Caco-2 (cell line): ENCODE measurements at regions not wholly inside any gene's neighbourhood (a gene's known extent, or its start where the extent isn't known, plus 50 kb on each side); places are given as distances from the start of the nearest gene placed in this dataset.

Source experiments
- BruUV-seq: library from RNA; stranded (reverse); fragments of 400-500 nt; replicated peaks from 2 replicates; lab custom pipeline; 2021; lab: Mats Ljungman, UMichigan
- CTCF ChIA-PET: fragments of 300-600 bp; sonication (Branson Sonifier 250); formaldehyde crosslinking; loops from one replicate; lab custom pipeline; 2022; ENCODE audit warnings: antibody characterized with exemption; lab: Charles Lee
- POLR2A ChIA-PET: fragments of 300-600 bp; sonication (Branson Sonifier 250); formaldehyde crosslinking; loops from one replicate; lab custom pipeline; 2022; ENCODE audit warnings: antibody characterized with exemption; lab: Charles Lee
- DNase-seq, 2 experiments: peaks; one replicate each; pipeline versions ENCODE4 v3.0.0 to v3.0.0-alpha.2; 2020 to 2022
- H3K27me3 ChIP-seq: replicated peaks from 2 replicates; pipeline ENCODE4 v1.6.0; 2011; ENCODE audit warnings: low read length; ENCODE audit not compliant: control insufficient read depth, insufficient read depth
- H3K36me3 ChIP-seq: 2 replicates; pipeline ENCODE4 v1.5.1; 2011; ENCODE audit warnings: low read length; ENCODE audit not compliant: control insufficient read depth, insufficient read depth
- H3K4me1 ChIP-seq: fragments of 250-450 bp; sonication (Bioruptor Pico); 2 replicates; pipeline ENCODE4 v1.5.1; 2020; ENCODE audit warnings: mild to moderate bottlenecking
- H3K4me3 ChIP-seq: 2 replicates; pipeline ENCODE4 v1.5.1; 2011; ENCODE audit warnings: low read depth, mild to moderate bottlenecking, control low read depth, low read length
- H3K9me3 ChIP-seq: fragments of 250-450 bp; sonication (Bioruptor Pico); 2 replicates; pipeline ENCODE4 v1.5.1; 2020; ENCODE audit warnings: mild to moderate bottlenecking, moderate library complexity
- H3K27ac Mint-ChIP-seq: one replicate; pipeline ENCODE4 v1.8.0; 2022; ENCODE audit warnings: mixed read lengths; ENCODE audit not compliant: unreplicated experiment
- H3K27me3 Mint-ChIP-seq: one replicate; pipeline ENCODE4 v1.8.0; 2022; ENCODE audit warnings: mixed read lengths; ENCODE audit not compliant: insufficient read depth, unreplicated experiment
- H3K36me3 Mint-ChIP-seq: one replicate; pipeline ENCODE4 v1.8.0; 2022; ENCODE audit warnings: mild to moderate bottlenecking, mixed read lengths; ENCODE audit not compliant: insufficient read depth, unreplicated experiment
- H3K4me1 Mint-ChIP-seq: one replicate; pipeline ENCODE4 v1.8.0; 2022; ENCODE audit warnings: low read depth, mixed read lengths; ENCODE audit not compliant: unreplicated experiment
- H3K4me3 Mint-ChIP-seq: one replicate; pipeline ENCODE4 v1.8.0; 2022; ENCODE audit warnings: mild to moderate bottlenecking, moderate library complexity, mixed read lengths; ENCODE audit not compliant: unreplicated experiment
- H3K9me3 Mint-ChIP-seq: one replicate; pipeline ENCODE4 v1.8.0; 2022; ENCODE audit warnings: mixed read lengths; ENCODE audit not compliant: unreplicated experiment
- CTCF ChIP-seq, 2 experiments: fragments of 200-600 bp in 1 of 2; IDR thresholded peaks; 1 replicate in 1 of 2; 2 replicates in 1 of 2; pipeline versions ENCODE4 v1.5.1 to v1.8.0; 2011 to 2022; ENCODE audit warnings: antibody characterized with exemption in 1 of 2, control low read depth in 1 of 2, inconsistent platforms in 1 of 2, low read depth in 1 of 2, low read length in 1 of 2, mild to moderate bottlenecking in 1 of 2, moderate library complexity in 1 of 2; ENCODE audit not compliant: insufficient read depth in 1 of 2, severe bottlenecking in 1 of 2, unreplicated experiment in 1 of 2
- intact Hi-C: fragments of 100-400 bp; cut with micrococcal nuclease; formaldehyde crosslinking; loops from one replicate; pipeline ENCODE4 v1.10.0; 2022; ENCODE audit not compliant: unreplicated experiment

- Histone ChIP-seq H3K9me3 (no peaks in the 10 kb centered on the region), H3K36me3 (no peaks in the 10 kb centered on the region), H3K4me3 (no peak overlapping the region), H3K4me1 (no peaks in the 10 kb centered on the region), H3K27me3 (no peaks in the 10 kb centered on the region)
- intact Hi-C loops: no loop called here
- ChIA-PET CTCF (no interaction called here), POLR2A (no interaction called here)
- Mint-ChIP-seq H3K9me3 (no peaks in the 10 kb centered on the region), H3K4me1 (no peaks in the 10 kb centered on the region), H3K4me3 (no peak overlapping the region), H3K27ac (no peak overlapping the region), H3K27me3 (peaks cover 6% of the 10 kb centered on the region), H3K36me3 (peaks cover 5% of the 10 kb centered on the region)
- no peak for DNase-seq
- TF ChIP-seq CTCF (IDR thresholded peaks at IDR 0.05; ENCODE audit: insufficient read depth in 1 of 2, low read depth in 1 of 2, low read length in 1 of 2, severe bottlenecking in 1 of 2, unreplicated experiment in 1 of 2): no peak
- no TSS peak for BruUV-seq
Measured at GRCh38 chr10:130967784-130968183, 343.7 kb downstream of the TCERG1L start.

- Histone ChIP-seq H3K36me3 (no peaks in the 10 kb centered on the region), H3K27me3 (no peaks in the 10 kb centered on the region), H3K9me3 (no peaks in the 10 kb centered on the region), H3K4me1 (no peaks in the 10 kb centered on the region), H3K4me3 (no peak overlapping the region)
- ChIA-PET POLR2A (no interaction called here), CTCF (no interaction called here)
- Mint-ChIP-seq H3K27me3 (peaks cover 6% of the 10 kb centered on the region), H3K27ac (no peak overlapping the region), H3K9me3 (no peaks in the 10 kb centered on the region), H3K4me3 (no peak overlapping the region), H3K36me3 (peaks cover 5% of the 10 kb centered on the region), H3K4me1 (no peaks in the 10 kb centered on the region)
- no peak for TF ChIP-seq CTCF (IDR thresholded peaks at IDR 0.05; ENCODE audit: insufficient read depth in 1 of 2, low read depth in 1 of 2, low read length in 1 of 2, severe bottlenecking in 1 of 2, unreplicated experiment in 1 of 2)
- intact Hi-C loops: no loop called here
- no peak for DNase-seq
- BruUV-seq: no TSS peak
Measured at GRCh38 chr10:130968511-130968910, 343.0 kb downstream of the TCERG1L start.

GRCh38 chr10:130968964-130969363 lies 342.6 kb downstream of the TCERG1L start:
- no peak for TF ChIP-seq CTCF (IDR thresholded peaks at IDR 0.05; ENCODE audit: insufficient read depth in 1 of 2, low read depth in 1 of 2, low read length in 1 of 2, severe bottlenecking in 1 of 2, unreplicated experiment in 1 of 2)
- Mint-ChIP-seq H3K27ac (no peak overlapping the region), H3K4me3 (no peak overlapping the region), H3K36me3 (peaks cover 3% of the 10 kb centered on the region), H3K27me3 (peaks cover 1% of the 10 kb centered on the region), H3K4me1 (no peaks in the 10 kb centered on the region), H3K9me3 (no peaks in the 10 kb centered on the region)
- no peaks in the 10 kb centered on the region for H3K9me3 ChIP-seq
- intact Hi-C loops: no loop called here
- no peaks in the 10 kb centered on the region for H3K36me3 ChIP-seq
- DNase-seq: no peak
- H3K4me3 ChIP-seq: no peak overlapping the region
- CTCF ChIA-PET: no interaction called here
- no peaks in the 10 kb centered on the region for H3K27me3 ChIP-seq
- POLR2A ChIA-PET: no interaction called here
- BruUV-seq: no TSS peak
- H3K4me1 ChIP-seq: no peaks in the 10 kb centered on the region
